ENCODE measurements at regions not wholly inside any gene's neighbourhood (a gene's known extent, or its start where the extent isn't known, plus 50 kb on each side); places are given as distances from the start of the nearest gene placed in this dataset.

- no peak for TF ChIP-seq CTCF (IDR thresholded peaks at IDR 0.05)
Measured at GRCh38 chr16:66247516-66248481, 118.7 kb upstream of the CDH5 start.

- TF ChIP-seq CTCF (IDR thresholded peaks at IDR 0.05), result no peak
Measured at GRCh38 chr16:66245868-66246267, 120.6 kb upstream of the CDH5 start.

GRCh38 chr16:66245072-66245471 lies 121.4 kb upstream of the CDH5 start:
- no peak for TF ChIP-seq CTCF (IDR thresholded peaks at IDR 0.05)

- no peak for TF ChIP-seq CTCF (IDR thresholded peaks at IDR 0.05)
Measured at GRCh38 chr16:66242672-66243071, 123.8 kb upstream of the CDH5 start.

- TF ChIP-seq CTCF (IDR thresholded peaks at IDR 0.05), result no peak
Measured at GRCh38 chr16:66240631-66241395, 125.7 kb upstream of the CDH5 start.

GRCh38 chr16:66240088-66240487 lies 126.4 kb upstream of the CDH5 start:
- TF ChIP-seq CTCF (IDR thresholded peaks at IDR 0.05), result no peak

- no peak for TF ChIP-seq CTCF (IDR thresholded peaks at IDR 0.05)
Measured at GRCh38 chr16:66238696-66239095, 127.8 kb upstream of the CDH5 start.
